Stimulated activated naive CD4-positive, alpha-beta T cell (primary cell): ENCODE measurements at regions not wholly inside any gene's neighbourhood (a gene's known extent, or its start where the extent isn't known, plus 50 kb on each side); places are given as distances from the start of the nearest gene placed in this dataset.
"Not testable (repeated sequence)": the region's sequence is repeated elsewhere in the genome, so short reads cannot be mapped to it uniquely, and the experiment has no call there.

Experiments used
- DNase-seq, 6 experiments: peaks; one replicate each; lab custom pipeline; 2025; lab: John Stamatoyannopoulos, UW

GRCh38 chr12:31820832-31821231 lies 92.0 kb upstream of the AMN1 start:
- DNase-seq: no peak

- no peak for DNase-seq
These were observed 90.6 kb upstream of the AMN1 start for GRCh38 chr12:31819427-31819826.

GRCh38 chr12:31818623-31819268 lies 89.9 kb upstream of the AMN1 start:
- no peak for DNase-seq

GRCh38 chr12:31817120-31817519 lies 88.3 kb upstream of the AMN1 start:
- no peak for DNase-seq

GRCh38 chr12:31815096-31815495 lies 86.3 kb upstream of the AMN1 start:
- no peak for DNase-seq

GRCh38 chr12:31813305-31813704 lies 84.5 kb upstream of the AMN1 start:
- DNase-seq: peak in 1 of 6 experiments; percentile 4

- no peak for DNase-seq
These were observed 78.9 kb upstream of the AMN1 start for GRCh38 chr12:31807773-31808097.

- peak in 2 of 6 experiments; percentile 13 to 21 for DNase-seq
These were observed 78.4 kb upstream of the AMN1 start for GRCh38 chr12:31807081-31807772.

- DNase-seq: not testable (repeated sequence)
These were observed 76.9 kb upstream of the AMN1 start for GRCh38 chr12:31805681-31806080.

- not testable (repeated sequence) for DNase-seq
These were observed 75.9 kb upstream of the AMN1 start for GRCh38 chr12:31804707-31805106.

GRCh38 chr12:31804185-31804504 lies 75.3 kb upstream of the AMN1 start:
- DNase-seq: no peak

- no peak for DNase-seq
These were observed 74.7 kb upstream of the AMN1 start for GRCh38 chr12:31803306-31804184.

GRCh38 chr12:31801872-31802271 lies 73.1 kb upstream of the AMN1 start:
- DNase-seq: peak in 1 of 6 experiments; percentile 7

GRCh38 chr12:31797230-31797872 lies 68.5 kb upstream of the AMN1 start:
- peak in 2 of 6 experiments; percentile 6 to 19 for DNase-seq

- no peak for DNase-seq
These were observed 67.6 kb upstream of the AMN1 start for GRCh38 chr12:31796270-31796951.

GRCh38 chr12:31794745-31795144 lies 65.9 kb upstream of the AMN1 start:
- no peak for DNase-seq

- not testable (repeated sequence) for DNase-seq
These were observed 62.4 kb upstream of the AMN1 start for GRCh38 chr12:31791265-31791664.

- peak in 1 of 6 experiments; percentile 8 for DNase-seq
These were observed 61.9 kb upstream of the AMN1 start for GRCh38 chr12:31790759-31791158.

- no peak for DNase-seq
These were observed 56.5 kb upstream of the AMN1 start for GRCh38 chr12:31785318-31785717.

- DNase-seq: no peak
These were observed 55.3 kb upstream of the AMN1 start for GRCh38 chr12:31783996-31784645.

GRCh38 chr12:31783556-31783955 lies 54.7 kb upstream of the AMN1 start:
- no peak for DNase-seq
